H1 (cell line): ENCODE measurements at regions not wholly inside any gene's neighbourhood (a gene's known extent, or its start where the extent isn't known, plus 50 kb on each side); places are given as distances from the start of the nearest gene placed in this dataset.

Source experiments
- CTCF ChIA-PET: fragments of 300-600 bp; sonication (Branson Sonifier 250); formaldehyde crosslinking; loops from one replicate; lab custom pipeline; 2021; ENCODE audit not compliant: partially characterized antibody; lab: Charles Lee
- POLR2A ChIA-PET: fragments of 300-600 bp; sonication (Branson Sonifier 250); formaldehyde crosslinking; loops from one replicate; lab custom pipeline; 2021; ENCODE audit warnings: inconsistent platforms; ENCODE audit not compliant: partially characterized antibody; lab: Charles Lee
- DNase-seq, 2 experiments: peaks; one replicate each; pipeline versions ENCODE4 v3.0.0 to v3.0.0-alpha.2; 2010 to 2022; ENCODE audit warnings: low spot score in 2 of 2, low read depth in 1 of 2, mixed read lengths in 1 of 2
- FAIRE-seq: peaks from 2 replicates; lab custom pipeline; 2011; peaks lifted over from hg19 to GRCh38; lab: Jason Lieb, UNC
- H2AFZ ChIP-seq: 2 replicates; pipeline ENCODE4 v1.8.1; 2012; ENCODE audit warnings: low read length, inconsistent platforms
- H2AK5ac ChIP-seq: 2 replicates; pipeline ENCODE4 v1.6.1; 2013; ENCODE audit warnings: low read depth, low read length
- H2BK120ac ChIP-seq: replicated peaks from 2 replicates; pipeline ENCODE3; 2013; ENCODE audit warnings: low read depth, low read length, inconsistent platforms
- H2BK12ac ChIP-seq: 2 replicates; pipeline ENCODE4 v1.6.1; 2013; ENCODE audit warnings: low read depth, low read length
- H2BK15ac ChIP-seq: 2 replicates; pipeline ENCODE4 v1.6.1; 2013; ENCODE audit warnings: low read length
- H2BK20ac ChIP-seq: 2 replicates; pipeline ENCODE4 v1.6.1; 2013; ENCODE audit warnings: low read length
- H2BK5ac ChIP-seq: 2 replicates; pipeline ENCODE4 v1.6.1; 2013; ENCODE audit warnings: low read depth, low read length
- H3K14ac ChIP-seq: 2 replicates; pipeline ENCODE4 v1.6.1; 2013; ENCODE audit warnings: inconsistent platforms; ENCODE audit not compliant: insufficient read length
- H3K18ac ChIP-seq: 2 replicates; pipeline ENCODE4 v1.6.1; 2013; ENCODE audit warnings: low read length; ENCODE audit errors: extremely low read depth
- H3K23ac ChIP-seq: 2 replicates; pipeline ENCODE4 v1.6.1; 2013; ENCODE audit warnings: inconsistent platforms; ENCODE audit not compliant: insufficient read length
- H3K23me2 ChIP-seq: 2 replicates; pipeline ENCODE4 v1.6.1; 2013; ENCODE audit warnings: low read depth, low read length
- H3K27ac ChIP-seq: 2 replicates; pipeline ENCODE4 v1.6.1; 2011; ENCODE audit warnings: low read depth, low read length, inconsistent platforms
- H3K27me3 ChIP-seq, 4 experiments: replicated peaks in 1 of 4; 1 replicate in 1 of 4; 2 replicates in 3 of 4; pipeline versions ENCODE4 v1.6.1 to v1.8.1; 2011 to 2013; ENCODE audit warnings: low read length in 3 of 4, mild to moderate bottlenecking in 3 of 4, inconsistent platforms in 2 of 4, mixed read lengths in 2 of 4, moderate library complexity in 1 of 4; ENCODE audit not compliant: control insufficient read depth in 3 of 4, insufficient read depth in 3 of 4; ENCODE audit errors: extremely low read depth in 1 of 4
- H3K36me3 ChIP-seq, 4 experiments: 2 replicates each; pipeline versions ENCODE4 v1.6.1 to v1.8.1; 2011 to 2013; ENCODE audit warnings: mild to moderate bottlenecking in 4 of 4, low read length in 3 of 4, moderate library complexity in 2 of 4, control low read depth in 1 of 4, inconsistent platforms in 1 of 4; ENCODE audit not compliant: insufficient read depth in 4 of 4, control insufficient read depth in 2 of 4
- H3K4ac ChIP-seq: replicated peaks from 2 replicates; pipeline ENCODE3; 2013; ENCODE audit warnings: low read length, low read depth, mixed read lengths, inconsistent platforms; ENCODE audit not compliant: insufficient read length
- H3K4me1 ChIP-seq, 4 experiments: replicated peaks in 1 of 4; 1 replicate in 1 of 4; 2 replicates in 3 of 4; pipeline versions ENCODE4 v1.6.1 to v1.8.1; 2011 to 2013; ENCODE audit warnings: low read length in 3 of 4, inconsistent platforms in 2 of 4, mixed read lengths in 1 of 4; ENCODE audit not compliant: insufficient read depth in 4 of 4, control insufficient read depth in 3 of 4
- H3K4me2 ChIP-seq, 2 experiments: 2 replicates each; pipeline versions ENCODE4 v1.6.1 to v1.8.1; 2011 to 2013; ENCODE audit warnings: low read depth in 2 of 2, low read length in 2 of 2, control low read depth in 1 of 2, inconsistent platforms in 1 of 2, mild to moderate bottlenecking in 1 of 2; ENCODE audit not compliant: insufficient read depth in 1 of 2
- H3K4me3 ChIP-seq, 4 experiments: fragments of 200-600, 300-600 bp in 1 of 4; sonication (generic), shearing (Covaris generic), sonication (Bioruptor Twin) in 1 of 4; 2 replicates each; pipeline versions ENCODE4 v1.5.1 to v1.8.1; 2011 to 2016; ENCODE audit warnings: low read length in 4 of 4, low read depth in 3 of 4, control low read depth in 2 of 4, inconsistent platforms in 2 of 4, mild to moderate bottlenecking in 2 of 4, mixed read lengths in 1 of 4, moderate library complexity in 1 of 4; ENCODE audit not compliant: insufficient read depth in 2 of 4; ENCODE audit errors: extremely low read depth in 1 of 4
- H3K56ac ChIP-seq: replicated peaks from 2 replicates; pipeline ENCODE3; 2013; ENCODE audit warnings: low read depth, mild to moderate bottlenecking, mixed read lengths, low read length, inconsistent platforms; ENCODE audit not compliant: insufficient read length
- H3K79me1 ChIP-seq: 2 replicates; pipeline ENCODE4 v1.6.1; 2013; ENCODE audit warnings: low read depth, low read length, control low read depth
- H3K79me2 ChIP-seq, 2 experiments: 2 replicates each; pipeline versions ENCODE4 v1.6.1 to v1.8.1; 2012 to 2013; ENCODE audit warnings: low read length in 2 of 2, mild to moderate bottlenecking in 2 of 2, inconsistent platforms in 1 of 2; ENCODE audit not compliant: insufficient read depth in 2 of 2, control insufficient read depth in 1 of 2
- H3K9ac ChIP-seq, 4 experiments: replicated peaks in 1 of 4; 1 replicate in 1 of 4; 2 replicates in 3 of 4; pipeline versions ENCODE4 v1.6.1 to v1.8.1; 2011 to 2013; ENCODE audit warnings: low read depth in 3 of 4, low read length in 3 of 4, control low read depth in 2 of 4, mild to moderate bottlenecking in 2 of 4, moderate library complexity in 2 of 4, inconsistent platforms in 1 of 4; ENCODE audit errors: extremely low read depth in 1 of 4
- H3K9me3 ChIP-seq, 2 experiments: 2 replicates each; pipeline versions ENCODE4 v1.6.1 to v1.8.1; 2012 to 2013; ENCODE audit warnings: mild to moderate bottlenecking in 2 of 2, moderate library complexity in 2 of 2, control low read depth in 1 of 2, inconsistent platforms in 1 of 2, low read depth in 1 of 2, low read length in 1 of 2, mixed read lengths in 1 of 2; ENCODE audit not compliant: insufficient read depth in 2 of 2
- H4K20me1 ChIP-seq, 2 experiments: replicated peaks in 1 of 2; 2 replicates each; pipeline versions ENCODE3 to v1.8.1; 2011 to 2013; ENCODE audit warnings: inconsistent platforms in 2 of 2, low read length in 2 of 2, mild to moderate bottlenecking in 1 of 2; ENCODE audit not compliant: insufficient read depth in 2 of 2, control insufficient read depth in 1 of 2
- H4K5ac ChIP-seq: 2 replicates; pipeline ENCODE4 v1.6.1; 2013; ENCODE audit warnings: low read length, low read depth, mixed read lengths, inconsistent platforms; ENCODE audit not compliant: insufficient read length
- H4K8ac ChIP-seq: 2 replicates; pipeline ENCODE4 v1.8.0; 2013; ENCODE audit warnings: mild to moderate bottlenecking, moderate library complexity, low read length, inconsistent platforms; ENCODE audit not compliant: insufficient read depth; ENCODE audit errors: extremely low read depth
- H4K91ac ChIP-seq: replicated peaks from 2 replicates; pipeline ENCODE3; 2013; ENCODE audit warnings: low read length, mixed read lengths, inconsistent platforms; ENCODE audit not compliant: insufficient read length
- GTF2F1 ChIP-seq: IDR thresholded peaks from 2 replicates; pipeline ENCODE4 v1.6.1; 2012; ENCODE audit warnings: low read depth, low read length, improper control_type of control experiment, borderline replicate concordance
- RBBP5 ChIP-seq: IDR thresholded peaks from 2 replicates; pipeline ENCODE4 v1.7.1; 2012; ENCODE audit warnings: low read depth, mild to moderate bottlenecking, inconsistent platforms, low read length, moderate library complexity, borderline replicate concordance
- RNF2 ChIP-seq: fragments of 200-900, 300-1000 bp; sonication (generic); IDR thresholded peaks from 2 replicates; pipeline ENCODE4 v1.7.1; 2016; ENCODE audit warnings: borderline replicate concordance, low read depth, mild to moderate bottlenecking, antibody characterized with exemption, low read length; ENCODE audit not compliant: poor library complexity, severe bottlenecking; ENCODE audit errors: missing control alignments
- TAF1 ChIP-seq: IDR thresholded peaks from 2 replicates; pipeline ENCODE4 v1.6.1; 2011; ENCODE audit warnings: mild to moderate bottlenecking, low read depth, low read length
- WGBS, 2 experiments: shearing (Covaris generic) in 1 of 2; methylation state at CpG; one replicate each; pipeline versions ENCODE4 v1.1.6 to v1.1.7; 2013 to 2015; ENCODE audit warnings: low lambda C conversion rate in 2 of 2, mixed read lengths in 2 of 2, inconsistent platforms in 1 of 2, low coverage in 1 of 2, missing lambda C conversion rate in 1 of 2; ENCODE audit not compliant: insufficient replicate concordance in 2 of 2, insufficient coverage in 1 of 2, insufficient read length in 1 of 2; ENCODE audit errors: extremely low coverage in 1 of 2, missing lambda C conversion rate in 1 of 2; 5-methylcytosine and 5-hydroxymethylcytosine counted together
- TF ChIP-seq, protein P1 (sequence below), 3 experiments: IDR thresholded peaks; 1 replicate in 2 of 3; 2 replicates in 1 of 3; pipeline versions ENCODE4 v1.5.1 to v1.6.1; 2011; ENCODE audit warnings: low read length in 3 of 3, mild to moderate bottlenecking in 3 of 3, inconsistent platforms in 2 of 3, low read depth in 1 of 3, moderate library complexity in 1 of 3; ENCODE audit not compliant: insufficient read depth in 1 of 3; ENCODE audit errors: control extremely low read depth in 1 of 3

DNA sequence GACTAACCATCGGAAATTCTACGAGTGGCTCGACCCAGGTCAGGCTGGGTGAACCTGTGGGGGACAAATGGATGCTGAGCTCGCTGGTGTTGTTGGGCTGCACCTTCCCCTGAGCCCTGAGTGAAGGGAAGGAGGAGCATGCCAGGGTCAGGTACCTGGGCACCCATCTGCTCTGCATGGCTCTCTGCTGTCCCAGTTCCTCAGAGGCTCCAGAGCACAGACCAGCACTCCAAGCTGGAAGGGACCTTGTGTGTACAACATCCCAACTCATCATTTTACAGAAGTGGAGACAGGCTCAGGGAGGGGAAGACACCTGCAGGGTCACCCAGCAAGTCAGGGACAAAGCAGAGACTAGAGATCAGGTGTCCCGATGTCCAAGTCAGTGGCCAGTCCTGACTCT lies 84.9 kb upstream of the NLRP1 start:
- H3K4me2 ChIP-seq: no peak overlapping the region
- no peaks in the 10 kb centered on the region for H3K4me1 ChIP-seq
- no peaks in the 10 kb centered on the region for H3K36me3 ChIP-seq
- H4K8ac ChIP-seq: no peak overlapping the region
- no peak overlapping the region for H3K18ac ChIP-seq
- no peak overlapping the region for H2AK5ac ChIP-seq
- no peak overlapping the region for H2BK5ac ChIP-seq
- H3K14ac ChIP-seq: no peak overlapping the region
- no peak overlapping the region for H2BK12ac ChIP-seq
- H3K27me3 ChIP-seq: no peaks in the 10 kb centered on the region
- H4K5ac ChIP-seq: no peak overlapping the region
- H3K79me1 ChIP-seq: no peaks in the 10 kb centered on the region
- H2BK20ac ChIP-seq: no peak overlapping the region
- no peak overlapping the region for H2AFZ ChIP-seq
- no peak overlapping the region for H3K56ac ChIP-seq
- H3K27ac ChIP-seq: no peak overlapping the region
- no peak overlapping the region for H4K91ac ChIP-seq
- H4K20me1 ChIP-seq: no peaks in the 10 kb centered on the region
- H3K9ac ChIP-seq: no peak overlapping the region
- 86% methylated on average over 5 of the region's 5 CpGs; no CpG with 5 or more reads in 1 of the 2 experiments for WGBS, 2 experiments
- no peak overlapping the region for H3K23ac ChIP-seq
- CTCF ChIA-PET: interaction anchor here (5.8 kb wide), 1 partner anchor 37 kb away, joined by 26 read pairs; no protein-coding TSS in a partner anchor
- H3K79me2 ChIP-seq: no peaks in the 10 kb centered on the region
- H3K9me3 ChIP-seq: no peaks in the 10 kb centered on the region
- no peak overlapping the region for H2BK120ac ChIP-seq
- H2BK15ac ChIP-seq: no peak overlapping the region
- H3K4ac ChIP-seq: no peak overlapping the region
- no peak for DNase-seq
- FAIRE-seq: no peak
- H3K23me2 ChIP-seq: no peaks in the 10 kb centered on the region; the same call in 1 of the 2 replicates
- POLR2A ChIA-PET: no interaction called here
- H3K4me3 ChIP-seq: no peak overlapping the region
- TF ChIP-seq, protein P1, sequence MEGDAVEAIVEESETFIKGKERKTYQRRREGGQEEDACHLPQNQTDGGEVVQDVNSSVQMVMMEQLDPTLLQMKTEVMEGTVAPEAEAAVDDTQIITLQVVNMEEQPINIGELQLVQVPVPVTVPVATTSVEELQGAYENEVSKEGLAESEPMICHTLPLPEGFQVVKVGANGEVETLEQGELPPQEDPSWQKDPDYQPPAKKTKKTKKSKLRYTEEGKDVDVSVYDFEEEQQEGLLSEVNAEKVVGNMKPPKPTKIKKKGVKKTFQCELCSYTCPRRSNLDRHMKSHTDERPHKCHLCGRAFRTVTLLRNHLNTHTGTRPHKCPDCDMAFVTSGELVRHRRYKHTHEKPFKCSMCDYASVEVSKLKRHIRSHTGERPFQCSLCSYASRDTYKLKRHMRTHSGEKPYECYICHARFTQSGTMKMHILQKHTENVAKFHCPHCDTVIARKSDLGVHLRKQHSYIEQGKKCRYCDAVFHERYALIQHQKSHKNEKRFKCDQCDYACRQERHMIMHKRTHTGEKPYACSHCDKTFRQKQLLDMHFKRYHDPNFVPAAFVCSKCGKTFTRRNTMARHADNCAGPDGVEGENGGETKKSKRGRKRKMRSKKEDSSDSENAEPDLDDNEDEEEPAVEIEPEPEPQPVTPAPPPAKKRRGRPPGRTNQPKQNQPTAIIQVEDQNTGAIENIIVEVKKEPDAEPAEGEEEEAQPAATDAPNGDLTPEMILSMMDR (IDR thresholded peaks at IDR 0.05; ENCODE audit: control extremely low read depth in 1 of 3, insufficient read depth in 1 of 3, low read depth in 1 of 3, low read length in 3 of 3): no peak
- no peak for TF ChIP-seq RNF2
- TF ChIP-seq GTF2F1: no peak
- TF ChIP-seq TAF1: no peak
- TF ChIP-seq RBBP5: no peak
